Adrenal gland (tissue), 5 donors: ENCODE measurements at regions not wholly inside any gene's neighbourhood (a gene's known extent, or its start where the extent isn't known, plus 50 kb on each side); places are given as distances from the start of the nearest gene placed in this dataset.

Experiments
- CTCF ChIP-seq, 6 experiments: fragments of 450-650 bp in 4 of 6; fragments of 200-600 bp in 2 of 6; sonication (generic) in 1 of 6; IDR thresholded peaks; 1 replicate in 5 of 6; 2 replicates in 1 of 6; pipeline versions ENCODE4 v1.5.1 to v1.8.0; 2016 to 2021; ENCODE audit warnings: antibody characterized with exemption in 6 of 6, mild to moderate bottlenecking in 2 of 6, moderate library complexity in 1 of 6
- POLR2A ChIP-seq, 2 donors: fragments of 450-650 bp; IDR thresholded peaks; one replicate each; pipeline ENCODE4 v1.6.1; 2017; ENCODE audit warnings: antibody characterized with exemption in 2 of 2, mild to moderate bottlenecking in 2 of 2, moderate library complexity in 1 of 2
- donor health status: DM: no; HTN: no; CAD: no.

GRCh38 chr21:27804515-27804914 lies 837.6 kb upstream of the ADAMTS5 start:
- TF ChIP-seq POLR2A (IDR thresholded peaks at IDR 0.05) (no peak), CTCF (IDR thresholded peaks at IDR 0.05) (no peak)
